Choroid plexus epithelial cell (primary cell): ENCODE measurements at regions not wholly inside any gene's neighbourhood (a gene's known extent, or its start where the extent isn't known, plus 50 kb on each side); places are given as distances from the start of the nearest gene placed in this dataset.

Experiments used
- DNase-seq: peaks from one replicate; pipeline ENCODE4 v3.0.0-alpha.2; 2010; ENCODE audit warnings: low read depth
- H3K4me3 ChIP-seq: 2 replicates; pipeline ENCODE4 v1.5.1; 2011; ENCODE audit warnings: low read depth, mild to moderate bottlenecking, control low read depth, low read length, moderate library complexity
- CTCF ChIP-seq: conservative IDR thresholded peaks from 2 replicates; pipeline ENCODE4 v1.5.1; 2011; ENCODE audit warnings: low read depth, mild to moderate bottlenecking, control low read depth, inconsistent platforms, low read length, moderate library complexity

GRCh38 chr4:59222221-59222620 lies 1977.9 kb upstream of the ADGRL3 start:
- no peak overlapping the region for H3K4me3 ChIP-seq
- no peak for DNase-seq
- TF ChIP-seq CTCF, result no peak

- H3K4me3 ChIP-seq, result no peak overlapping the region
- no peak for TF ChIP-seq CTCF
- no peak for DNase-seq
Measured at GRCh38 chr4:59223292-59223941, 1976.7 kb upstream of the ADGRL3 start.

GRCh38 chr4:59238212-59238611 lies 1961.9 kb upstream of the ADGRL3 start:
- no peak for TF ChIP-seq CTCF
- no peak for DNase-seq
- no peak overlapping the region for H3K4me3 ChIP-seq

GRCh38 chr4:59240011-59240410 lies 1960.1 kb upstream of the ADGRL3 start:
- no peak for TF ChIP-seq CTCF
- no peak overlapping the region for H3K4me3 ChIP-seq
- DNase-seq, result no peak

GRCh38 chr4:59243038-59243437 lies 1957.1 kb upstream of the ADGRL3 start:
- no peak overlapping the region for H3K4me3 ChIP-seq
- TF ChIP-seq CTCF, result no peak
- no peak for DNase-seq

- TF ChIP-seq CTCF, result peak; percentile 37
- peak; percentile 14 for DNase-seq
- no peak overlapping the region for H3K4me3 ChIP-seq
Measured at GRCh38 chr4:59247032-59247431, 1953.1 kb upstream of the ADGRL3 start.

- no peak for TF ChIP-seq CTCF
- no peak overlapping the region for H3K4me3 ChIP-seq
- no peak for DNase-seq
Measured at GRCh38 chr4:59248313-59248712, 1951.8 kb upstream of the ADGRL3 start.
